ENCODE measurements at regions not wholly inside any gene's neighbourhood (a gene's known extent, or its start where the extent isn't known, plus 50 kb on each side); places are given as distances from the start of the nearest gene placed in this dataset.
"Not testable (repeated sequence)": the region's sequence is repeated elsewhere in the genome, so short reads cannot be mapped to it uniquely, and the experiment has no call there.

DNA sequence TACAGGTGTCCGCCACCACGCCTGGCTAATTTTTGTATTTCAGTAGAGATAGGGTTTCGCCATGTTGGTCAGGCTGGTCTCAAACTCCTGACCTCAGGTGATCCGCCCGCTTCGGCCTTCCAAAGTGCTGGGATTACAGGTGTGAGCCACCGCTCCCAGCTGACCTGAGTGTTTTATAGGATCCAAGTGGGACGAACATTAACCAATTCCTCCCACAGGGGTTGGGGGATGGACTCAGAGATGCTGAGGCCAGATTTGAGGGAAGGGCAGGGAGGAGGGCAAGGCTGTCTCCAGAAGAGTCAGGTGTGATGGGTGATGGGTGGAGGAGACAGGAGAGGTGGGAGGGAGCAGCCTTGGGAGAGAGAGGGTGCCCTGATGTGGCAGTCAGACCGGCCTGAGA lies 65.0 kb upstream of the SMAD6 start:
- DNase-seq: not testable (repeated sequence)

DNA sequence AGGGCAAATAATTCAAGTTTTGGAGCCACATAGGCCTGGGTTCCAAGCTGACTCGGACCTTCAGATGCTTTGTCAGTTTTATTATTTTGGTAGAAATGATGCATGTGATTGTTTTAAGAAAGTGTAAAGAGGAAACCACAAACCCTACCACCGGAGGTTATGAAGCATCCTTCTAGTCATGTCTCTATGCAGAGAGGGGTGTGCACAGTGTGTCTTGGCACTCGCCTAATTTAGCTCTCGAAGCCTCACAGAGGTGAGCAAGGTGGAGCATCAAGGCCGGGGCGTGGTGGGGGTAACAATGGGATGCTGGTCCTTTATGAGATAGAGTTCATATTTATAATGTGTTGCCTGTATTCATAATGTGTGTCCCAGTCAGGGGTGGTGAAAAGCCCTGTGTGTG lies 63.7 kb upstream of the SMAD6 start:
- no peak for DNase-seq

DNA sequence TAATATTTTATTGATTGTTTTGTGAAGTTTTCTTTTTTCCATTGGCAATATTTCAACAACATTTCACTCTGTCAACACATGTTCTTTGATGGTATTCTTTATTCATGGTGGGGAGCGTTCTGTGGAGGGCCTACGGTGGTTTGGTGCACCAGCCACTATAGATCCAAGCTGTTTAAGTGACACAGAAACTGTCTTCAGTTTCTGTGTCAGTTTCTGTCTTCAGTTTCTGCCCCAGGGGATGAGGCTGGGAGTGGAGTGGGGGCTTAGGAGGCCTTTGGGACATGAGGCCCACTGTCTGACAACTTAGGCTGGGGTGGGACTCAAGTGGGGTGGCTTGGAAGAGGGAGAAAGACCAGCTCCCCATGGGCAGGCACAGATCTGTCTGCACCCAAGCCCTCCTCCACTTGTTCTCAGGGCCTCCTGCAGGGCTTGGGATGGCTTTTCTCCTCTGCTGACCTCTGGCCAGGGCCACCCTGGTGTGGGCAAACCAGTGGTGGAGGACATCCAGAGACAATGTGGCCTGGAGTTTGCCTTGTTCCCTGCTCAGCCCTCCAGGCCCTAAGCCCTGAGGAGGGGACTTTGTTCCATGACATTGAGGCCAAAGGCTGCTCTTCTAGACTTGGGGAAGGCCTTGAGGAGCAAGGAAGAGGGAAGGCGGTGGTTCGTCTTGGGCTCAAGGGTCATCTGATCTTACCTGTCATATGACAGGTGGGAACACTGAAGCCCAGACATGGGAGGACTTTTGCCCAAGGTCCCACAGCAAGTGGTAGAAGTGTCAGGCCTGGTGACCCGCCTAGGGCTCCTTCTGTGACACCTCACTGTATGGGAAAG lies 60.3 kb upstream of the SMAD6 start:
- DNase-seq: no peak

DNA sequence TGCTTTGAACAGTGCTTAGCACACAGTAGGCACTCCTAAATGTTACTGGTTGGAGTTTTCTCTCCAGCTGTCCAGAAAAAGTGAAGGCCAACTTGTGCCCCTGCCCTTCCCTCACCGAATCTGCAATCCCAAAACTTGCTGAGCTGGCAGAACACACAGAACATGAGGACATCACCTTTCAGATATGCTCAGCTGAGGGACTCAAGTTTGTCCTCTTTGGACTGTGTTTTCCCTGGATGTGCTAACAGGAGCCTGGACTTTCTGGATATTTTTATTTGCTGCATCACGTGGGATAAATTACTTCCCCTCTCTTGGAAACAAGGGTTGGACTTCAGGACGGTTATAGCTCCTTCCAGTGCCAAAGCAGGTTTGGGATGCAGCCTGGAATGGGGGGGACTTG lies 59.5 kb upstream of the SMAD6 start:
- DNase-seq: no peak

- no peak for DNase-seq
Measured at GRCh38 chr15:66643033-66643432, 59.0 kb upstream of the SMAD6 start.

DNA sequence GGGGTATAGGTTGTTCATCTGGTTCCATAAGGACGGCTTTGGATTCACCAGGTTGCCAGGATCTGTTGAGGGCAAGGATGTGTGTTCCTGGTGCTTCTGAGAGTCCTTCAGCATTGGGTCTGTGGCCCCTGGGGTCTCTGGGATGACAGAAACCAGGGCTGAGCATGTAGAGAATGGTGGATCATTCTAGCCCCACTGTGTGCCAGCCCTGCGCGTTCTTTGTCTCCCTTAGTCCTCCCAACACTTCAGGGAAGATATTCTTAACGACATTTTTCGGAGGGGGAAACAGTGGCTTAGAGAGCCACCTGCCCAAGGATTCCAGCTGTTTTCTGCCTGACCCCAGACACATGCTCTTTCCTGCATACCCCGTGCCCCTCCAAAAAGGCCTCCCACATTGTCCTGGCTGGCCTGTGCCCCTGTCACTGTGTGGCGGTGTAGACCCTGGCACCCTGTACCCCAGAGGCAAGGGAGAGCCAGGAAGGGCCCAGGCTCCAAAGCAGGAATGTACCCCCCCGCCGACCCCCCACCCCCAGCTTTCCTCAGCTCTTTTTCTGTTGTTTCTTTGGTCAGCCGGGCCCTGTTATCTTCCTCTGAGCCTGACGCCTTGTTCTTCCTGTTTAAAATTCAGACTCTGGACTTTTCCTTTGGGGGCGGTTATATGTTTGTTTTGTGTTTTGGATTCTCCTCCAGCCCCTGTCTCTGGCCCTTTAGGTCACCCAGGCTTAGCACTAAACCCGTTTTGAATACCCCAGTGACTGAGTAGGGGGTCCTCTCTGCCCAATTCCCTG lies 57.8 kb upstream of the SMAD6 start:
- no peak for DNase-seq

GRCh38 chr15:66644869-66645268 lies 57.2 kb upstream of the SMAD6 start:
- no peak for DNase-seq

DNA sequence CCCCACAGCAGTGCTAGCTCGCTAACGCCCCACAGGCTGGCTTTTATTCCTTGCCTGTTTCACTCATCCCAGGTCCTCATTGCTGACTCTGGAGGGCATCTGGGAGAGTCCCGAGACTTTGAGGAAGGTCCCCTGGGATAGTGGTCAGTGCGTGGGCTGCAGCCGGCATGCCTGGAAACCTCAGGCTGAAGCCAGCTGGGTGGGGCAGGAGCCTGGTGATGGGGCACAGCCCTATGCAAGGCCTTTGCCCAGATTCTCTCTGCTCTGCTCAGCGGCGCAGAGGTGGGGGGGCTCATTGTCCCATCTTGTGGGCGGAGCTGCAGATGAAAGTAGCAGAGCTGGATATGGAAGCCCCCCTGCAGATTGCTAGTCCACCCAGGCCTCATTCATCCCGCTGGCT lies 55.7 kb upstream of the SMAD6 start:
- no peak for DNase-seq

DNA sequence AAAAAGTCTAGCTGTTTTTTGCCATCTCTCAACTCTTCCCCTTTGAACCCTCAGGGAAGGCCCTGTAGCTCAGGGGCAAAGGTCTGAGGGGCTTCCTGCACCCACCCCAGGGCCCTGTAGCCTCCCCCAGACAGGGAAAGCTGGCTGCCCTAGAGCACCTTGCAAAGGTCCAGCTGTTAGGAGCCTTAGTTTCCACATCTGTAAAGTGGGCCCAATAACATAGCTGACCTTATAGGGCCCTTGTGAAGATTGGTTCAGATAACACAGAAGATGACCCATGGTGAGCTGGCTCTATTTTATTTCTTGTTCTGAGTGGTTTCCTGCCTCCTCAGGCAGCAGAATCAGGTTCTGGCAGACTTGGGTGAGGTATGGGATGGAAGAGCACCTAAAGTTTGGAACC lies 55.2 kb upstream of the SMAD6 start:
- DNase-seq: no peak

GRCh38 chr15:66647358-66647757 lies 54.7 kb upstream of the SMAD6 start:
- DNase-seq: no peak

- no peak for DNase-seq
Measured at GRCh38 chr15:66648588-66648987, 53.4 kb upstream of the SMAD6 start.

DNA sequence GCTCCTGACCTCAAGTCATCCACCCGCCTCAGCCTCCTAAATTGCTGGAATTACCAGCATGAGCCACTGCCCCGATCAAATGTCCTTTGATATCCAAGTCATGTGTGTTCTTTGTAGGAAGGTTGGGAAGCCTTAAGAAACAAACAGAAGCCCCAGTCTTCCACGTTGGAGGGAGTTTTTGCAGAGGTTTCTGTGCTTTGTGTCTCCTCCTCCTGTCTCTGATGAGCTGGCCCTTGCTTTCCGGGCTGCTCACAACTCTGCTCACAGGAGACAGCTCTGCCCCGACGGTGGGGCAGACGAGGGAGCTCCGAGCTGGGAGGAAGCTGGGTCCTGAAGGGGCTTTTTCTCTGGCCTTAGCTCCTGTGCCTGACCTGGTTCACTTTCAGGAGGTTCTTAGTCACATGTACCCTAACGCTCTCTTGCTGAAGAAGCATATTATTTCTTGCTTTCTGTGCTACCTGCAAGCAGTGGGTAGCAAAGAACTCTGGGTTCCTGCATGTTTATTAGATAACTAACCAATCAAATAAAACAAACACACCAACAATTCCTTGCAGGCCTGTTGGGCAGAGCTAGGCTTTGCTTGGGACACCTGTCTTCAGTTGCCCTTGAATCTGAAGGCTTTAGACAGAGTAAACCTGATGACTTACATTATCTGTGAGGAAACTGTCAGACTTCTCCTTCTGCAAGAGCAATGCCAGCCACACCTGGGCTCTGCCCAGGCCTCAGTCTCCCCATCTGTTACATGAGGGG lies 52.6 kb upstream of the SMAD6 start:
- DNase-seq: no peak

GRCh38 chr15:66650433-66650832 lies 51.6 kb upstream of the SMAD6 start:
- DNase-seq: no peak

DNA sequence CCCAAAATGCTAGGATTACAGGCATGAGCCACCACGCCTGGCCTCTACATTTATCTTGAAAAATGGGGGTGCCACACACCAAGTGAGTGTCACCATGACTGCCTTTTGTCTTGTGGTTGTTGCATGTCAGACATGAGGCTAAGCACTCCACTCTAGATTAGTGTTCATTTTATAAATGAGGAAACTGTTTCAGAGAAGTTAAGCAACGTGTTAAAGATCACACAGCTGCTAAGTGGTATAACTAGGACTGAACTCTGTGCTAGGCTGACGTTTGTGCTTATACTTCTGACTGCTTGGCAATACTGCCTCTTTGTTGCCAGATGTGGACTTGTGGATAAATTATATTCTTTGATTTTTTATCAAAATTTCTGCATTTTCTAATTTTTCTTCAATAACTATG lies 50.8 kb upstream of the SMAD6 start:
- no peak for DNase-seq

DNA sequence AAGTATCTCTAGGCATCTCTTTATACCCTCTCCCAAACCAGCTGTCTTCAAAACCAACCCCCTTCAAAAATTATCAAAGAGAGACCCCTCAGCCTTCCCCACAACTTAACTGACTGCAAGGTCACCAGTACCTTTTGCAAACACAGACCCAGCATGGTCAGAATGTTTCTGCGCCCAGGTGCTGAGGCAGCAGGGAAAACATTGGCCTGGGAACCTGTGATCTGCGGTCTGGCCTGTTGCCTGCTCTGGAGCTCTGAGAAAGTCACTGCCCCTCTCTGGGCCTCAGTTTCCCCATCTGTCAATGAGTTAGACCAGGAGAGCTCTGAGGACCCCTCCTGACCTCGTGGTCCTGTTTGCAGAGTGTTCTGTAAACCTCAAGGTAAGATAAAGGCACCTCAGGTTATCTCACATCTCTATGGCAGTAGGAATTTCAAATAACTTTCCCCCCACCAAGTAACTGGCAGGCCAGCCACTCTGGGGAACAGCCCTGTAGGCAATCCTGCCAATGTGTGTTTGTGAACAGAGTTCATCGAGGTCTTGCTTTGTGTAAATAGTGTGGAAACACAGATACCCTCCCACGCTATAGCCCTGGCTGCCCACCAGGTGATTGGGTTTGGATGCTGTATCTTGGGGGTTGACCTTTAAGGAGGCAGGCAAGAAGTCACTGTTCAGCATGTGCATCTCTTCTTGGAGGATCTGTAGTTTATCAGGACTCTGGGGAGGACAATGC lies 50.0 kb upstream of the SMAD6 start:
- DNase-seq: no peak
